Activated naive CD4-positive, alpha-beta T cell treated with anti-CD3 and anti-CD28 coated beads for 36 hours (primary cell): ENCODE measurements at regions not wholly inside any gene's neighbourhood (a gene's known extent, or its start where the extent isn't known, plus 50 kb on each side); places are given as distances from the start of the nearest gene placed in this dataset.

Experiments used
- CTCF ChIA-PET: fragments of 350-600 bp; sonication (Branson Sonifier 250); formaldehyde crosslinking; loops from one replicate; lab custom pipeline; 2021; ENCODE audit warnings: antibody characterized with exemption; lab: Charles Lee
- DNase-seq: peaks from one replicate; pipeline ENCODE4 v3.0.0-alpha.2; 2020
- H3K27ac Mint-ChIP-seq: one replicate; pipeline ENCODE4 v1.8.0; 2021; ENCODE audit warnings: mild to moderate bottlenecking, mixed read lengths
- H3K27me3 Mint-ChIP-seq: one replicate; pipeline ENCODE4 v1.8.0; 2021; ENCODE audit warnings: low read depth, mixed read lengths
- H3K36me3 Mint-ChIP-seq: one replicate; pipeline ENCODE4 v1.8.0; 2021; ENCODE audit warnings: low read depth, mixed read lengths
- H3K4me1 Mint-ChIP-seq: one replicate; pipeline ENCODE4 v1.8.0; 2021; ENCODE audit warnings: low read depth, mixed read lengths
- H3K4me3 Mint-ChIP-seq: one replicate; pipeline ENCODE4 v1.8.0; 2021; ENCODE audit warnings: mild to moderate bottlenecking, moderate library complexity, mixed read lengths
- H3K9me3 Mint-ChIP-seq: one replicate; pipeline ENCODE4 v1.8.0; 2021; ENCODE audit warnings: mixed read lengths
- intact Hi-C: fragments of 100-400 bp; cut with micrococcal nuclease; formaldehyde crosslinking; loops from one replicate; pipeline ENCODE4 v1.15.1; 2023

DNA sequence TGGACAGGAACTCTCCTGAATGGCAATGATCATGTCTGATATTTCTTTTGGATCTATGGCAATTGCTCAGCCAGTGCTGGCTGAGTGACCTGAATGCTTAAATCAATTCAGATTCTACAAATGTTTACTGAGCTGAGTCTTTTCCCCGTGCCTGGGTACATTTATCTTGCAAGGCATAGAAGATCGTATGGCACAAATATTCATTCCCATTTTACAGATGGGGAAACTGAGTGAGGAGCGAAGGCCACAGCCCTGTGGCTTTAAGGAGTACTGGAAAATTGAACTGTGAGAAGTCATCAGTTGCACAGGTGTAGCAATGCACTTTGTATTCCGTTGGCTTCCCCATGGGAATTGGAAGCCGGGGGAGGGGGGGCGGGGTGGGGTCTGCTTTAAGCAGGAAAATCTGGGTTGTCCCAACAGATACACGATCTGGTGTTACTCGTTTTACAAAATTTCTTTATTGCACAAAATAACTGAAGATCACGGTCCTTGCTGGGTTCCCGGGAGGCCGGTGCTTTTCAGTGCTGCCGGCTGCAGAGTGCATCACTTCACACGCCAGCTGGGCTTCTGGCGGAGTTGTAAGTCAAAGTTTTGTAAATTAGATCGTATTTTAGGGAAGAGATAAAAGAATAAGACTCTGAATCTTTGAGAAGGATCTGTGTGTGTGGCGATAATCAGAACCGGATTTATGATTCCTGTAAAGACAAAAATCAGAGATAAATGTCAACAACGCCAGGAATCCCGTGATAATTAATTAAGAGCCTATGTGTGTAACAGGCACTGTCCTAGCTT is 75.0 kb upstream of the MAP1LC3B2 start:
- DNase-seq: no peak
- Mint-ChIP-seq H3K4me1 (peaks cover 11% of the 10 kb centered on the region), H3K9me3 (peaks cover 13% of the 10 kb centered on the region), H3K36me3 (no peaks in the 10 kb centered on the region), H3K27ac (no peak overlapping the region), H3K4me3 (no peak overlapping the region), H3K27me3 (no peaks in the 10 kb centered on the region)
- intact Hi-C loops: no loop called here
- CTCF ChIA-PET: no interaction called here

DNA sequence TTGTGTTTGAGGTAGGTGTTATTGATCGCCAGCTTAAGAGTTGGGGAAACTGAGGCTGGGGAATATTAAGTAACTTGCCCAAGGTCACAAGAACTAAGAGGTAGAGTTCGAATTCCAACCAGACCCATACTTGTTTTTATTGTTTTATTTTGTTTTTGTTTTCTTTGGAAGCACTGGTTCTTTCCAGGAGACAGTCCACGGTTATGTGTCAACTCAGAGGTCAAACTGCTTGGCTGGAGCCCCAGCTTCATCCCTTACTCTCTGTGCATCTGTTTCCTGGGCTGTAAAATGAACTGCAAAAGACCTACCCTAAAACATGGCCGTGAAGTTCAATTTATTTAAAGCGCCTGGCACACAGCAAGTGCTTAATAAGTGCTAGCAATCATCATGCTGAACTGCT is 74.4 kb upstream of the MAP1LC3B2 start:
- Mint-ChIP-seq H3K4me3 (no peak overlapping the region), H3K27ac (no peak overlapping the region), H3K4me1 (peaks cover 11% of the 10 kb centered on the region), H3K9me3 (peaks cover 13% of the 10 kb centered on the region), H3K36me3 (no peaks in the 10 kb centered on the region), H3K27me3 (no peaks in the 10 kb centered on the region)
- DNase-seq: no peak
- CTCF ChIA-PET: no interaction called here
- intact Hi-C loops: no loop called here

DNA sequence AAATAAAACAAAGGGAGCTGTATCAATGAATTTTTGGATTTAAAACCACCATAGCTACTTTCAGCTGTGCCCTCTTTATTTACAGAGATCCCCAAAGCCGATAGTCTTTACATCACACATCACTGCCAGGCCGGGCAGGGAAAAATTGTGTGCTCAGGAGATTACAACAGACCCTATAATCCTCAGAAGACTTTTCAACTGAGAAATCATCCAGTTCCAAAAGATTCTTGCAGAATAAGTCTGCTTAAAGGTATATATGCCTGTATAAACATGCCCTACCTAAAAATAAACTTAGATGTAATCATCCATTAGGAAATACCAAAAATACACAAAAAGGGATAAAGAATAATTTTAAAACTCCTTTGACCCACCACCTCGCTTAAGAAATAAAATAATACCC is 70.1 kb upstream of the MAP1LC3B2 start:
- Mint-ChIP-seq H3K9me3 (peaks cover 16% of the 10 kb centered on the region), H3K4me3 (no peak overlapping the region), H3K27me3 (no peaks in the 10 kb centered on the region), H3K4me1 (no peaks in the 10 kb centered on the region), H3K27ac (no peak overlapping the region), H3K36me3 (no peaks in the 10 kb centered on the region)
- CTCF ChIA-PET: no interaction called here
- intact Hi-C loops: no loop called here
- no peak for DNase-seq

DNA sequence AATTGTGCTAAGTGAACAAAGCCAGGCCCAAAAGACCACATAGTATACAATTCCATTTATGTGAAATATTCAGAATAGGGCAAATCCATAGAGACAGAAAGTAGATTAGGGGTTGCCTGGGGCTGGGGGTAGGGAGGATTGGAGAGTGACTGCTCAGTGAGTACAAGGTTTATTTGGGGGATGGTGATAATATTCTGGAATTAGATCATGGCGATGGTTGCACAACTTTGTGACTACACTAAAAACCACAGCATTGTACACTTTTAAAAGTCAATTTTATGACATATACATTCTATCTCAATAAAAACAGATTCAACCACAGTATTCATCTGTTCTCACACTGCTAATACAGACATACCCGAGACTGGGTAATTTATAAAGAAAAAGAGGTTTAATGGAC is 68.7 kb upstream of the MAP1LC3B2 start:
- no peak overlapping the region for H3K27ac Mint-ChIP-seq
- DNase-seq: no peak
- intact Hi-C loops: no loop called here
- CTCF ChIA-PET: no interaction called here
- no peaks in the 10 kb centered on the region for H3K4me1 Mint-ChIP-seq
- H3K36me3 Mint-ChIP-seq: no peaks in the 10 kb centered on the region
- H3K27me3 Mint-ChIP-seq: no peaks in the 10 kb centered on the region
- no peak overlapping the region for H3K4me3 Mint-ChIP-seq
- peaks cover 16% of the 10 kb centered on the region for H3K9me3 Mint-ChIP-seq

DNA sequence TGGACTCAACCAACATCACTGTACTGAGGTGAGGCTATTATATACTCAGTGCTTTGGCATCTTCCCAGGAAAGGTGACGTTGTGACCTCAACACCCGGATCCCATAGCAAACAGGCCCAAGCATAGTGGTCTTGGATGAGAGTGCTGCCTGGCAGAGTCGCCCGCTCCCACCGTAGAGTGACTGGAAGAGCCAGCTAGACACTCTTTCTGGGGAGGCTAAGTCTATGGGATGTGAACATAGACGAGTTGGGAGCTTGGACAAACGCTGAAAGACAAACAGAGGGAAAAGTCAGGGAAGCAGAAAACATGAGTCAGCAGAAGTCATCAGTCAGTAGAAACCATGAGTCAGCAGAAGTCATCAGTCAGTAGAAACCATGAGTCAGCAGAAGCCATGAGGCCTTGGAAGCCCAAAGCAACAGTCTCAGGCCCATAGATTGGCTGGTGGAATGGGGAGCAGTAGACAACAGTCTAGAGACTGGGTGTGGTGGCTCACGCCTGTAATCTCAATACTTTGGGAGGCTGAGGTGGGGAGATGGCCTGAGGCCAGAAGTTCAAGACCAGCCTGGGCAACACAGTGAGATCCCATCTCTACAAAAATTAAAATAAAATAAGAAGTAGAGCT is 66.4 kb upstream of the MAP1LC3B2 start:
- Mint-ChIP-seq H3K4me1 (no peaks in the 10 kb centered on the region), H3K9me3 (peaks cover 11% of the 10 kb centered on the region), H3K27ac (no peak overlapping the region), H3K4me3 (no peak overlapping the region), H3K36me3 (no peaks in the 10 kb centered on the region), H3K27me3 (no peaks in the 10 kb centered on the region)
- intact Hi-C loops: no loop called here
- CTCF ChIA-PET: no interaction called here
- DNase-seq: peak; percentile 10

DNA sequence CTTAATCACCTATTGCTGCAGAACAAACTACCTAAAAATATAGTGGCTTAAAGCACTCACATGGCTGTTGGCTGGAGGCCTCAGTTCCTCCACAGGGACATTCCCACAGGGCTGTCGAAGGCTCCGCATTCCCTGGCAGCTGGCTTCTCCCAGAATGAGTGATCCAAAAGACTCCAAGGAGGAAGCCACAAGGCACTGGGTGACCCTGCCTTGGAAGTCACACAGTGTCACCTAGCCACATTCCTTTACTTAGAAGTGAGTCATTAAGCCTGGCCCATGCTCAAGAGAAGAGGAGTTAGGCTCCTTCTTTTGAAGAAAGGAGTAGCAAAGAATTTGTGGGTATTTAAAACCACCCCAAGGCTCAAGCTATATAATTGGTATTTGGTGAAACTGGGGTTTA is 63.9 kb upstream of the MAP1LC3B2 start:
- Mint-ChIP-seq H3K4me1 (no peaks in the 10 kb centered on the region), H3K4me3 (no peak overlapping the region), H3K27me3 (no peaks in the 10 kb centered on the region), H3K9me3 (peaks cover 4% of the 10 kb centered on the region), H3K36me3 (no peaks in the 10 kb centered on the region), H3K27ac (no peak overlapping the region)
- DNase-seq: no peak
- CTCF ChIA-PET: no interaction called here
- intact Hi-C loops: no loop called here

DNA sequence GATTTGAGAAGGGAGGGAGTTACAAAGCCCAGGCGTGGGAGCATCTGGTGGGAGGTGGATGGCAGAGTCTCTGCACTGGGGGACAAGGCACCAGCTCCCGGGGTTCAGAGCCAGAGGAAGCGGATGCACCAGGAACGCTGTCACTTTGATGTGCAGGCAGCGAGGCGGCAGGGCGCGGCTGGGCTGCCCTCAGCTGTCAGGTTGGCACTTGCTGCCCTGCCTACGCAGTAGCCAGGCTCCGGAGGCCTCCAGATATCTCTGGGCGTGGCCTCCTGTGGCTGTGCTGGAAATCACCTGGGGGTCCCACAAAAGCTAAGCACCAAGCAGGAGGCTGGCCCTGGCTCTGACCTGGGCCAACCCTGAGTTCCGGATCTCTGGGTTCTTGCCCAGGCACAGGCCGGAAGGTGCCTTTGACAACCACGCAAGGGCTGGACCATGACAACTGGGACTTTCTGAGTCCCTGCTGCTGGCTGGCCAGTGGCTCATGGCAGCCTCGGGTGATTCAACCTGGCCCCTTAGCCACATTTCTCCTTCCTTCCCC is 62.1 kb upstream of the MAP1LC3B2 start:
- Mint-ChIP-seq H3K4me1 (no peaks in the 10 kb centered on the region), H3K36me3 (no peaks in the 10 kb centered on the region), H3K27me3 (no peaks in the 10 kb centered on the region), H3K4me3 (no peak overlapping the region), H3K9me3 (peaks cover 4% of the 10 kb centered on the region), H3K27ac (no peak overlapping the region)
- intact Hi-C loops: no loop called here
- DNase-seq: no peak
- CTCF ChIA-PET: no interaction called here

DNA sequence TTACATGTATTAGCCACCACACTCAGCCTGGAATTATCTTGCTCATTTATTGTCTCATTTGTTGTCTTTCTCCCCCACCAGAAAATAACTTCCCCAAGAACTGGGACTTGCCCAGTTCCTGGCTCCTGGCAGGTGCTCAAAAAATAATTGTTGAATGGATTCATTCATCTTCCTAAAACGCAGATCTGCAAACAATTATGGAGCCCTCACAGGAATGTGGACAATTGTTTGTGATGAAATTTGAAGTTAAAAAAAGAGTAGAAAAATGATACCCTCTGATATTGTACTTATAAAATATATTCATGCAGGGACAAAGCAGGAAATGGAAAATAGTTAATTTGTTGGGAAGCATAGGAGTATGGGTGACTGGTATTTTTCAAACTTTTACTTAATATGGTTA is 60.7 kb upstream of the MAP1LC3B2 start:
- Mint-ChIP-seq H3K9me3 (no peaks in the 10 kb centered on the region), H3K27ac (no peak overlapping the region), H3K4me1 (no peaks in the 10 kb centered on the region), H3K27me3 (no peaks in the 10 kb centered on the region), H3K4me3 (no peak overlapping the region), H3K36me3 (no peaks in the 10 kb centered on the region)
- intact Hi-C loops: no loop called here
- no peak for DNase-seq
- CTCF ChIA-PET: no interaction called here

DNA sequence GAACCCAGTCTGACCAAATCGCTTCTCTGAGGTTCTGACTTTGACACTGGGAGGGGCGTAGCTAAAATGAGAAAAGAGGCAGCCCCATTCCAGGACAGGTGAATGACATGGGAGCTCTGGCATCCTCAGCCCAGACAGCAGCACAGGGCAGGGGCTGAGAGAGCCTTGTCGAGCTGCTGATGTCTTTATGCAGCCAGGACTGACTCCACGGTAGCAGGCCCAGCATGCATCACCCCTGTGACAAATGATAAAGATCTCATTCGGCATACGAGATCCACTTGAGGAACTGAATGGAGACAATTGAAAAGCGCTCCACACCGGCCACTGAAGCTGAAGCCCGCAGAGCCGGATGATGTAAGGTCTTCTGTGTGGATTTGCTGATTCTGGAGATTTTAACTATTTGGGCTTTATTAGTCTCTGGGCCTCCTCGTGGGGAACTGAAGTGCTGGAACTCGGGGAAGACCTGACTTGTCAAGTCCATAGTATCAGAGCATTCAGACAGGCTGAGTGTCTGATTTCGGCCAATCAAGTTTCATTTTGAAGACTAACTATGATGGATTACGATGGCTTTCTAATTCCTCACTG is 56.9 kb upstream of the MAP1LC3B2 start:
- H3K4me1 Mint-ChIP-seq: no peaks in the 10 kb centered on the region
- H3K4me3 Mint-ChIP-seq: no peak overlapping the region
- DNase-seq: no peak
- no peaks in the 10 kb centered on the region for H3K27me3 Mint-ChIP-seq
- H3K36me3 Mint-ChIP-seq: no peaks in the 10 kb centered on the region
- H3K9me3 Mint-ChIP-seq: no peaks in the 10 kb centered on the region
- H3K27ac Mint-ChIP-seq: no peak overlapping the region
- intact Hi-C loops: no loop called here
- CTCF ChIA-PET: no interaction called here

DNA sequence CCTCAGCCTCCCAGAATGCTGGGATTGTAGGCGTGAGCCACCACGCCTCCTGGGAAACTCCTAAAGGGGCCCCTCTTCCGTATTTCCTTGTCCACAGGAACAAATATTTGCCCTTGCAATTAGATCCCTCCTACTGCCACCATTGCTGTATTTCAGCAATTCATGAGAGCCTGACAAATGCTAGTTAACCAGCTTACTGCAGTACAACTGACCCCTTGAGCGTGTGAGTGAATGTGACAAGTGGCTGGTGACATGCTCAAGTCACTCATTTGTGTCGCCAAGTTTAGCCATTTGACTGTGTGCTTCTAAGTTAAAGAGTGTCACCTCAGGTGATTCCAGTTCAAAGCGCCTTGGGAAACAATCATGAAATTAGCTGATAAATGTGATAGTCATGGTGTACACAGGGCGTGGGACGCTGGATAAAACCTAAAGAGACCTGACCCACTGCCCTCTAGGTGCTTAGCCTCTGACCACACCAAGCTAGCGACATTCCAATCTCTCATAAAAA is 56.1 kb upstream of the MAP1LC3B2 start:
- peaks cover 4% of the 10 kb centered on the region for H3K4me1 Mint-ChIP-seq
- intact Hi-C loops: no loop called here
- DNase-seq: no peak
- CTCF ChIA-PET: no interaction called here
- no peaks in the 10 kb centered on the region for H3K9me3 Mint-ChIP-seq
- no peaks in the 10 kb centered on the region for H3K27me3 Mint-ChIP-seq
- H3K4me3 Mint-ChIP-seq: no peak overlapping the region
- H3K36me3 Mint-ChIP-seq: no peaks in the 10 kb centered on the region
- H3K27ac Mint-ChIP-seq: no peak overlapping the region

DNA sequence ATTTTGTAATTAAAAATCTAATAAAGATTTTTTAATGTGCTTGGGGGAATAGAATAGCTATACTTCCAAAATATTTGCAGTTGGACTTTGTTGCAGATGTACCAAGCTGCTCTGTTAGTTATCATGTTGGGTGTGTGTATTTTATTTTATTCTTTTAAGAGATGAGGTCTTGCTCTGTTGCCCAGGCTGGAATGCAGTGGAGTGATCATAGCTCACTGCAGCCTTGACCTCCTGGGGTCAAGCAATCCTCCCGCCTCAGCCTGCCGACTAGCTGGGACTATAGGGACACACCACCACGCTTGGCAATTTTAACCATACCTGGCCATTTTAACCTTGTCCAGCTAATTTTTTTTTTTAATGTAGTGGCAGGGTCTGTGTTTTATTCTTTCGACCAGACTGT is 54.7 kb upstream of the MAP1LC3B2 start:
- intact Hi-C loops: no loop called here
- Mint-ChIP-seq H3K4me3 (no peak overlapping the region), H3K36me3 (no peaks in the 10 kb centered on the region), H3K27me3 (no peaks in the 10 kb centered on the region), H3K9me3 (no peaks in the 10 kb centered on the region), H3K4me1 (peaks cover 7% of the 10 kb centered on the region), H3K27ac (no peak overlapping the region)
- no peak for DNase-seq
- CTCF ChIA-PET: interaction anchor here (0.7 kb wide), 1 partner anchor 299 kb away, joined by 5 read pairs; no protein-coding TSS in a partner anchor

DNA sequence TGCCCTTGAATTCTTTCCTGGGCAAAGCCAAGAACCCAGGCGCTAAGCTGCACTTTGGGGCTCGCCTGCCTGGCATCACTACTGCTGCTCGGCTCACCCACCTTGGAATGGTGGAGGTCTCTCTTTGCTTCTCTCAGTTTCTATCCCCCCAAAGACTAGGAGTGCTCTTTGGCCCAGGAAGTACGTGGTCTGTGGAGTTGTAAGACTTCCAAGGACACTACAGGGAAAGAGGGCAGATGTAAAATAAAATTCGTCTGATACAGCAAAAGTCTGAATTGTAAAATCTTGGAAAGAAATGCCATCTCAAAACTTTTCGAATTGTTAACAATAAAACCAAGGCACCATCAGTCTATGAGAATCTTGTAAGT is 52.5 kb upstream of the MAP1LC3B2 start:
- Mint-ChIP-seq H3K27me3 (no peaks in the 10 kb centered on the region), H3K36me3 (no peaks in the 10 kb centered on the region), H3K4me3 (no peak overlapping the region), H3K4me1 (peaks cover 7% of the 10 kb centered on the region), H3K27ac (no peak overlapping the region), H3K9me3 (no peaks in the 10 kb centered on the region)
- DNase-seq: no peak
- CTCF ChIA-PET: no interaction called here
- intact Hi-C loops: no loop called here
